Gastrocnemius medialis (tissue), 4 donors: ENCODE measurements at regions not wholly inside any gene's neighbourhood (a gene's known extent, or its start where the extent isn't known, plus 50 kb on each side); places are given as distances from the start of the nearest gene placed in this dataset.

Source experiments
- ATAC-seq, 2 donors: fragments of 150-250 bp; one replicate each; pipeline ENCODE4 v1.9.1; 2016
- DNase-seq, 2 donors: peaks; one replicate each; pipeline ENCODE4 v3.0.0-alpha.2; 2019
- H3K27ac ChIP-seq, 4 donors: fragments of 200-600 bp; sonication (generic); 1 replicate in 1 of 4; 2 replicates in 3 of 4; pipeline ENCODE4 v1.5.1; 2016 to 2018; ENCODE audit warnings: mild to moderate bottlenecking in 2 of 4, moderate library complexity in 1 of 4
- H3K27me3 ChIP-seq, 3 donors: fragments of 200-600 bp; sonication (generic) in 2 of 3; 1 replicate in 1 of 3; 2 replicates in 2 of 3; pipeline versions ENCODE4 v1.5.1 to v1.6.0; 2016 to 2019; ENCODE audit warnings: mild to moderate bottlenecking in 1 of 3, moderate library complexity in 1 of 3
- H3K36me3 ChIP-seq, 2 donors: fragments of 200-600 bp; sonication (generic) in 1 of 2; one replicate each; pipeline ENCODE4 v1.5.1; 2017 to 2018
- H3K4me1 ChIP-seq, 2 donors: fragments of 200-600 bp; sonication (generic) in 1 of 2; one replicate each; pipeline ENCODE4 v1.5.1; 2016 to 2017; ENCODE audit warnings: mild to moderate bottlenecking in 2 of 2
- H3K4me3 ChIP-seq, 4 donors: fragments of 200-600 bp; sonication (generic) in 3 of 4; 1 replicate in 1 of 4; 2 replicates in 3 of 4; pipeline ENCODE4 v1.5.1; 2016 to 2019; ENCODE audit warnings: mild to moderate bottlenecking in 2 of 4
- H3K9me3 ChIP-seq, 3 donors: fragments of 200-600 bp; sonication (generic) in 2 of 3; 1 replicate in 1 of 3; 2 replicates in 2 of 3; pipeline ENCODE4 v1.5.1; 2016 to 2019
- POLR2A ChIP-seq, 2 donors: fragments of 450-650 bp; IDR thresholded peaks; one replicate each; pipeline ENCODE4 v1.6.1; 2017; ENCODE audit warnings: antibody characterized with exemption in 2 of 2, mild to moderate bottlenecking in 2 of 2, moderate library complexity in 2 of 2
- in situ Hi-C, 4 donors: fragments of 200-750 bp; cut with MboI; loops; one replicate each; pipeline versions ENCODE4 v1.15.0 to v1.8.0; 2017; ENCODE audit warnings: low sequenced_read_pairs in 4 of 4
- intact Hi-C: fragments of 100-400 bp; cut with DNase I; formaldehyde crosslinking; loops from one replicate; pipeline ENCODE4 v1.15.1; 2023; ENCODE audit warnings: low total_unique reads
- TF ChIP-seq, protein P1 (sequence below), 5 experiments: fragments of 450-650 bp in 3 of 5; fragments of 200-600 bp in 2 of 5; sonication (generic) in 2 of 5; IDR thresholded peaks in 4 of 5; conservative IDR thresholded peaks in 1 of 5; 1 replicate in 4 of 5; 2 replicates in 1 of 5; pipeline ENCODE4 v1.5.1; 2016 to 2019; ENCODE audit warnings: antibody characterized with exemption in 5 of 5, mild to moderate bottlenecking in 3 of 5, moderate library complexity in 3 of 5

DNA sequence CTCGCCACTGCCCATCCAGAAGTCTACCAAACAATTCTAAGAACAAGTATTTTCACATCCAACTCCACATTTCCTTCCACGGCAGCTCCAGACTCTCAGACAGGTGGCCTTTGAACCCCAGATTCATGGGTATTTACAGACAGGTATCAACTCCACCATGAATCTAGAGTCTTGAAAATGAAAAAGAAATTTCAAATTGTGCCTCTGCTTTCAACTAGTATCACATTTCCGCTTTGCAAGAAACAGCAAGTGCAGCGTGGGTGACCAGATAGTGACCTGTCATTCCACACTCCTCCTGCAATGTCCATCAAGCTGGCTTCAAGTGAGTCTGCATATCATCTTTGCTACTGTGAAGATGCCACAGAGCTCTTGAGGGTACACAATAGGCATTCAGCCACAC, 232.4 kb upstream of the RPL38 start:
- Histone ChIP-seq H3K9me3 (no peaks in the 10 kb centered on the region), H3K4me1 (no peaks in the 10 kb centered on the region), H3K4me3 (no peak overlapping the region), H3K27ac (no peak overlapping the region), H3K36me3 (no peaks in the 10 kb centered on the region), H3K27me3 (peaks cover 0 to 3% (median 0%) of the 10 kb centered on the region in 3 donors)
- TF ChIP-seq POLR2A (IDR thresholded peaks at IDR 0.05), result no peak
- TF ChIP-seq, protein P1, sequence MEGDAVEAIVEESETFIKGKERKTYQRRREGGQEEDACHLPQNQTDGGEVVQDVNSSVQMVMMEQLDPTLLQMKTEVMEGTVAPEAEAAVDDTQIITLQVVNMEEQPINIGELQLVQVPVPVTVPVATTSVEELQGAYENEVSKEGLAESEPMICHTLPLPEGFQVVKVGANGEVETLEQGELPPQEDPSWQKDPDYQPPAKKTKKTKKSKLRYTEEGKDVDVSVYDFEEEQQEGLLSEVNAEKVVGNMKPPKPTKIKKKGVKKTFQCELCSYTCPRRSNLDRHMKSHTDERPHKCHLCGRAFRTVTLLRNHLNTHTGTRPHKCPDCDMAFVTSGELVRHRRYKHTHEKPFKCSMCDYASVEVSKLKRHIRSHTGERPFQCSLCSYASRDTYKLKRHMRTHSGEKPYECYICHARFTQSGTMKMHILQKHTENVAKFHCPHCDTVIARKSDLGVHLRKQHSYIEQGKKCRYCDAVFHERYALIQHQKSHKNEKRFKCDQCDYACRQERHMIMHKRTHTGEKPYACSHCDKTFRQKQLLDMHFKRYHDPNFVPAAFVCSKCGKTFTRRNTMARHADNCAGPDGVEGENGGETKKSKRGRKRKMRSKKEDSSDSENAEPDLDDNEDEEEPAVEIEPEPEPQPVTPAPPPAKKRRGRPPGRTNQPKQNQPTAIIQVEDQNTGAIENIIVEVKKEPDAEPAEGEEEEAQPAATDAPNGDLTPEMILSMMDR (IDR thresholded peaks at IDR 0.05 in 4 of 5, conservative IDR thresholded peaks at IDR 0.05 in 1 of 5), result no peak
- no peak for DNase-seq
- ATAC-seq, result no peak
- in situ Hi-C loops, result no loop called here
- intact Hi-C loops, result no loop called here

DNA sequence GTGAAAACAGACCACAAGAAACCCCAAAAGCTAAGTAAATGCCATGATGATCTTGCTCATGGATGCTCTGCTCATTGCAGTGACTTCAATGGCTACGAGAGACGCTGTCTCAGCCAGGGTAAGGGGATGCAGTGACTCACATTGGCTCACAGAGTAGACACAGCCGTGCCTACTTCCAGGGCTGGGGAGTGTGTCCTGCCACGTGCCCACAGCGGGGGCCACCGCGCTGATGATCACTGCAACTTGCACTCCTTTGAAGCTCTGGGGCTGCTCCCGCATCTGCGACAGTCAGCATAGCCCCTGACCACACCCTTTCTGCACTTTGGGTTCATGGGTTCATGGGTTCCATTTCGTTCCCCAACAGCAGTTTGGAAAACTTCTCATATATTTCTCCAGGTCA, 231.4 kb upstream of the RPL38 start:
- H3K4me3 ChIP-seq, result no peak overlapping the region
- no peak for TF ChIP-seq POLR2A (IDR thresholded peaks at IDR 0.05)
- TF ChIP-seq, protein P1 (IDR thresholded peaks at IDR 0.05 in 4 of 5, conservative IDR thresholded peaks at IDR 0.05 in 1 of 5), result no peak
- in situ Hi-C loops, result no loop called here
- no peak for DNase-seq
- no peak overlapping the region for H3K27ac ChIP-seq
- peaks cover 0 to 9% (median 0%) of the 10 kb centered on the region in 3 donors for H3K27me3 ChIP-seq
- no peaks in the 10 kb centered on the region for H3K9me3 ChIP-seq
- intact Hi-C loops, result no loop called here
- no peaks in the 10 kb centered on the region for H3K4me1 ChIP-seq
- no peak for ATAC-seq
- H3K36me3 ChIP-seq, result no peaks in the 10 kb centered on the region

DNA sequence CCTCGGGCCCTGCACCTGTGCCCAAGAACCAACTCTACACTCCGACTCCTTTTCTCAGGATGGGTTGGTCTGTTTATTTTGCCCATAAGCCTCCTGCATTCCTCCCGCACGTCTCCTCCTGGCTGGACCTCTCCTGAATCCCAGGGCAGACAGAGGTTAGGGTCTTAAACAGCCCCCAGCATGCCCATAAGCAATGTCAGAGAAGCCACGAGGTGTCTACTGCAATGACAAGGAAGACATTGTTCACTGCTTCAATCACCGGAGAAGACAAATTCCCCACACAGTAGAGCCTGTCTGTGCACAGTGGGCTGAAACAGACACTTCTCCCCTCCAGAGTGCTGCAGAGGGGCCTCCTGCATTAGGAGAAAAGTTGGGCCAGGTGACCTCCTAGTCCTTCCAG, 230.6 kb upstream of the RPL38 start:
- no peaks in the 10 kb centered on the region for H3K36me3 ChIP-seq
- no peaks in the 10 kb centered on the region for H3K9me3 ChIP-seq
- H3K27me3 ChIP-seq, result peaks cover 0 to 9% (median 3%) of the 10 kb centered on the region in 3 donors
- H3K4me1 ChIP-seq, result no peaks in the 10 kb centered on the region
- DNase-seq (no peak), ATAC-seq (no peak)
- TF ChIP-seq, protein P1 (IDR thresholded peaks at IDR 0.05 in 4 of 5, conservative IDR thresholded peaks at IDR 0.05 in 1 of 5), result no peak
- TF ChIP-seq POLR2A (IDR thresholded peaks at IDR 0.05), result no peak
- H3K4me3 ChIP-seq, result no peak overlapping the region
- intact Hi-C loops (no loop called here), in situ Hi-C loops (no loop called here)
- H3K27ac ChIP-seq, result no peak overlapping the region

- intact Hi-C loops, result no loop called here
- Histone ChIP-seq H3K9me3 (no peaks in the 10 kb centered on the region), H3K4me1 (no peaks in the 10 kb centered on the region), H3K27ac (no peak overlapping the region), H3K27me3 (peaks cover 0 to 11% (median 6%) of the 10 kb centered on the region in 3 donors), H3K36me3 (no peaks in the 10 kb centered on the region), H3K4me3 (no peak overlapping the region)
- DNase-seq (no peak), ATAC-seq (no peak)
- in situ Hi-C loops, result no loop called here
- no peak for TF ChIP-seq POLR2A (IDR thresholded peaks at IDR 0.05)
Measured at GRCh38 chr17:73973586-73974409, 229.7 kb upstream of the RPL38 start.

DNA sequence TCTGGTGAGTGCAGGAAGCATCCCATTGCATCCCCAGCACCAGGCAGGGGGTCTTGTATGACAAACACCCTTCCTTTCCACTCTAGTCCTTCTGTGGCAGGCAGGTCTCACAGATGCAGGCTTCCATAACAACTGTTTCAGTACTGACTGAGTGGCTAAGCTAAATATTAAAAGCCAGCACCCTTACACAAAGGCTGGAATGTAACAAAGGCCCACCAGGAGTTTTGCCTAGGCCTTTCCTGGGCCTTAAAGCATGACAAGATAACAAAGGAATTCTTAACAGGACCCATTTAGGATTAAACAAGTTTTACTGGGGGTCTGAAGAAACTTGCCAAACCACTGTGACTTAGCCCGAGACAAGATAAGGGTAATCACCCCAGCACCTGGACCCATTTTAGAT, 228.9 kb upstream of the RPL38 start:
- no peak overlapping the region for H3K27ac ChIP-seq
- in situ Hi-C loops, result no loop called here

More for the DNA sequence above, 228.9 kb upstream of the RPL38 start:
- no peak overlapping the region for H3K4me3 ChIP-seq
- ATAC-seq (no peak), DNase-seq (no peak)
- H3K4me1 ChIP-seq, result no peaks in the 10 kb centered on the region
- no peaks in the 10 kb centered on the region for H3K36me3 ChIP-seq
- H3K27me3 ChIP-seq, result peaks cover 0 to 9% (median 9%) of the 10 kb centered on the region in 3 donors
- intact Hi-C loops, result no loop called here
- TF ChIP-seq, protein P1 (IDR thresholded peaks at IDR 0.05 in 4 of 5, conservative IDR thresholded peaks at IDR 0.05 in 1 of 5), result no peak
- no peak for TF ChIP-seq POLR2A (IDR thresholded peaks at IDR 0.05)
- no peaks in the 10 kb centered on the region for H3K9me3 ChIP-seq
